OCI-LY3 (cell line): ENCODE measurements at regions not wholly inside any gene's neighbourhood (a gene's known extent, or its start where the extent isn't known, plus 50 kb on each side); places are given as distances from the start of the nearest gene placed in this dataset.

Source experiments
- H2AFZ ChIP-seq: fragments of 200-600, 300-600 bp; shearing (Covaris generic); 2 replicates; pipeline ENCODE4 v1.6.0; 2014; ENCODE audit warnings: antibody characterized with exemption, low read depth, low read length
- H3K27ac ChIP-seq: fragments of 200-600, 300-600 bp; sonication (generic); 2 replicates; pipeline ENCODE4 v1.5.1; 2014; ENCODE audit warnings: mild to moderate bottlenecking, low read length, moderate library complexity, mixed read lengths
- H3K27me3 ChIP-seq: fragments of 200-600, 300-600 bp; sonication (generic); 2 replicates; pipeline ENCODE4 v1.6.1; 2014; ENCODE audit warnings: low read depth, low read length, mixed read lengths
- H3K36me3 ChIP-seq: fragments of 200-600, 300-600 bp; sonication (generic); replicated peaks from 2 replicates; pipeline ENCODE3; 2014; ENCODE audit warnings: low read depth, low read length, mixed read lengths
- H3K4me1 ChIP-seq: fragments of 300-600, 200-600 bp; sonication (generic); 2 replicates; pipeline ENCODE4 v1.6.1; 2014; ENCODE audit warnings: low read length, mixed read lengths
- H3K4me2 ChIP-seq: fragments of 200-600, 300-600 bp; sonication (generic); 2 replicates; pipeline ENCODE4 v1.6.1; 2014; ENCODE audit warnings: low read length, mixed read lengths
- H3K4me3 ChIP-seq: fragments of 300-600, 200-600 bp; sonication (generic); 2 replicates; pipeline ENCODE4 v1.5.1; 2014; ENCODE audit warnings: antibody characterized with exemption, mild to moderate bottlenecking, low read length, moderate library complexity
- H3K79me2 ChIP-seq: fragments of 300-600, 200-600 bp; shearing (Covaris generic); 2 replicates; pipeline ENCODE4 v1.6.1; 2014; ENCODE audit warnings: mild to moderate bottlenecking, low read length, mixed read lengths
- H3K9ac ChIP-seq: fragments of 300-600, 200-600 bp; shearing (Covaris generic); 2 replicates; pipeline ENCODE4 v1.6.0; 2014; ENCODE audit warnings: mild to moderate bottlenecking, low read length, moderate library complexity
- H3K9me3 ChIP-seq: fragments of 200-600, 300-600 bp; shearing (Covaris generic); 2 replicates; pipeline ENCODE4 v1.6.1; 2014; ENCODE audit warnings: low read length, mixed read lengths; ENCODE audit not compliant: insufficient read depth
- H4K20me1 ChIP-seq: fragments of 200-600, 300-600 bp; sonication (generic); 2 replicates; pipeline ENCODE4 v1.6.1; 2016; ENCODE audit warnings: low read length, mixed read lengths; ENCODE audit not compliant: insufficient read depth
- CTCF ChIP-seq: fragments of 200-600, 300-600 bp; sonication (generic); IDR thresholded peaks from 2 replicates; pipeline ENCODE4 v1.5.1; 2014; ENCODE audit warnings: antibody characterized with exemption, low read length, low read depth
- EZH2phosphoT487 ChIP-seq: fragments of 200-600 bp; shearing (Covaris generic); IDR thresholded peaks from 2 replicates; pipeline ENCODE4 v1.6.1; 2018; ENCODE audit warnings: antibody characterized with exemption, mixed run types, low read depth

- Histone ChIP-seq H3K79me2 (no peaks in the 10 kb centered on the region), H3K36me3 (no peaks in the 10 kb centered on the region), H3K4me3 (no peak overlapping the region), H3K9ac (no peak overlapping the region), H3K9me3 (no peaks in the 10 kb centered on the region), H3K27me3 (no peaks in the 10 kb centered on the region), H2AFZ (no peak overlapping the region), H4K20me1 (no peaks in the 10 kb centered on the region), H3K4me2 (no peak overlapping the region), H3K4me1 (no peaks in the 10 kb centered on the region), H3K27ac (no peak overlapping the region)
- TF ChIP-seq EZH2phosphoT487 (no peak), CTCF (no peak)
Observed at GRCh38 chr2:175834477-175834876, 167.6 kb downstream of the LNPK start.

- Histone ChIP-seq H3K4me2 (no peak overlapping the region), H3K4me3 (no peak overlapping the region), H3K9me3 (no peaks in the 10 kb centered on the region), H3K27ac (no peak overlapping the region), H3K9ac (no peak overlapping the region), H3K79me2 (no peaks in the 10 kb centered on the region), H4K20me1 (no peaks in the 10 kb centered on the region), H3K36me3 (no peaks in the 10 kb centered on the region), H2AFZ (no peak overlapping the region), H3K4me1 (no peaks in the 10 kb centered on the region), H3K27me3 (no peaks in the 10 kb centered on the region)
- TF ChIP-seq EZH2phosphoT487 (no peak), CTCF (no peak)
Observed at GRCh38 chr2:175832866-175833265, 169.2 kb downstream of the LNPK start.

GRCh38 chr2:175829741-175830140 is 172.3 kb downstream of the LNPK start:
- H3K9ac ChIP-seq = no peak overlapping the region
- H2AFZ ChIP-seq = no peak overlapping the region
- H3K36me3 ChIP-seq = no peaks in the 10 kb centered on the region
- TF ChIP-seq EZH2phosphoT487 = no peak
- no peaks in the 10 kb centered on the region for H4K20me1 ChIP-seq
- no peak overlapping the region for H3K4me2 ChIP-seq
- no peaks in the 10 kb centered on the region for H3K4me1 ChIP-seq
- H3K27ac ChIP-seq = no peak overlapping the region
- H3K79me2 ChIP-seq = no peaks in the 10 kb centered on the region
- H3K9me3 ChIP-seq = no peaks in the 10 kb centered on the region
- H3K27me3 ChIP-seq = no peaks in the 10 kb centered on the region
- H3K4me3 ChIP-seq = no peak overlapping the region

- Histone ChIP-seq H3K36me3 (no peaks in the 10 kb centered on the region), H3K4me2 (no peak overlapping the region), H3K9ac (no peak overlapping the region), H3K79me2 (no peaks in the 10 kb centered on the region), H2AFZ (no peak overlapping the region), H3K4me1 (no peaks in the 10 kb centered on the region), H3K27ac (no peak overlapping the region), H3K27me3 (no peaks in the 10 kb centered on the region), H4K20me1 (no peaks in the 10 kb centered on the region), H3K4me3 (no peak overlapping the region), H3K9me3 (no peaks in the 10 kb centered on the region)
- TF ChIP-seq EZH2phosphoT487 (no peak), CTCF (no peak)
Observed at GRCh38 chr2:175827856-175828255, 174.2 kb downstream of the LNPK start.

GRCh38 chr2:175824243-175824642 is 177.8 kb downstream of the LNPK start:
- no peaks in the 10 kb centered on the region for H4K20me1 ChIP-seq
- no peak overlapping the region for H3K4me2 ChIP-seq
- H3K9me3 ChIP-seq = no peaks in the 10 kb centered on the region
- no peaks in the 10 kb centered on the region for H3K27me3 ChIP-seq
- no peaks in the 10 kb centered on the region for H3K4me1 ChIP-seq
- no peak overlapping the region for H3K4me3 ChIP-seq
- H3K36me3 ChIP-seq = no peaks in the 10 kb centered on the region
- TF ChIP-seq CTCF = no peak
- TF ChIP-seq EZH2phosphoT487 = no peak
- no peak overlapping the region for H3K9ac ChIP-seq
- no peak overlapping the region for H3K27ac ChIP-seq
- H3K79me2 ChIP-seq = no peaks in the 10 kb centered on the region
- no peak overlapping the region for H2AFZ ChIP-seq
